ENCODE measurements at regions not wholly inside any gene's neighbourhood (a gene's known extent, or its start where the extent isn't known, plus 50 kb on each side); places are given as distances from the start of the nearest gene placed in this dataset.
"Not testable (repeated sequence)": the region's sequence is repeated elsewhere in the genome, so short reads cannot be mapped to it uniquely, and the experiment has no call there.

- no peak for DNase-seq
These were observed 116.1 kb upstream of the KCND3 start for GRCh38 chr1:112105557-112105956.

GRCh38 chr1:112110031-112110430 lies 120.6 kb upstream of the KCND3 start:
- DNase-seq = no peak

- DNase-seq = no peak
These were observed 122.3 kb upstream of the KCND3 start for GRCh38 chr1:112111734-112112133.

- DNase-seq = no peak
These were observed 125.1 kb upstream of the KCND3 start for GRCh38 chr1:112114540-112114939.

GRCh38 chr1:112126598-112126997 lies 137.1 kb upstream of the KCND3 start:
- no peak for DNase-seq

GRCh38 chr1:112127606-112128005 lies 138.1 kb upstream of the KCND3 start:
- not testable (repeated sequence) for DNase-seq

GRCh38 chr1:112133487-112133886 lies 144.0 kb upstream of the KCND3 start:
- DNase-seq = no peak

- no peak for DNase-seq
These were observed 151.3 kb upstream of the KCND3 start for GRCh38 chr1:112140743-112141142.

GRCh38 chr1:112141301-112141700 lies 151.8 kb upstream of the KCND3 start:
- no peak for DNase-seq

- no peak for DNase-seq
These were observed 152.5 kb upstream of the KCND3 start for GRCh38 chr1:112141923-112142322.

- no peak for DNase-seq
These were observed 154.5 kb upstream of the KCND3 start for GRCh38 chr1:112143871-112144441.

GRCh38 chr1:112144733-112145426 lies 155.4 kb upstream of the KCND3 start:
- no peak for DNase-seq

- DNase-seq = no peak
These were observed 156.8 kb upstream of the KCND3 start for GRCh38 chr1:112146201-112146715.

GRCh38 chr1:112160214-112160613 lies 170.7 kb upstream of the KCND3 start:
- not testable (repeated sequence) for DNase-seq

- DNase-seq = no peak
These were observed 175.9 kb upstream of the KCND3 start for GRCh38 chr1:112165375-112165774.

GRCh38 chr1:112169517-112169916 lies 180.0 kb upstream of the KCND3 start:
- no peak for DNase-seq

- peak; percentile 36 to 40 for DNase-seq
These were observed 182.9 kb upstream of the KCND3 start for GRCh38 chr1:112172294-112172882.

- DNase-seq = no peak
These were observed 187.8 kb upstream of the KCND3 start for GRCh38 chr1:112177314-112177713.

- no peak for DNase-seq
These were observed 199.1 kb upstream of the KCND3 start for GRCh38 chr1:112188611-112189010.

- DNase-seq = no peak
These were observed 199.9 kb upstream of the CTTNBP2NL start for GRCh38 chr1:112196008-112196588.

- DNase-seq = no peak
These were observed 199.3 kb upstream of the CTTNBP2NL start for GRCh38 chr1:112196731-112197130.

GRCh38 chr1:112209493-112209892 lies 186.5 kb upstream of the CTTNBP2NL start:
- no peak for DNase-seq

GRCh38 chr1:112219267-112219666 lies 176.7 kb upstream of the CTTNBP2NL start:
- no peak for DNase-seq

- no peak for DNase-seq
These were observed 165.8 kb upstream of the CTTNBP2NL start for GRCh38 chr1:112230232-112230631.

All from Kasumi-1 (cell line).